ENCODE measurements at regions not wholly inside any gene's neighbourhood (a gene's known extent, or its start where the extent isn't known, plus 50 kb on each side); places are given as distances from the start of the nearest gene placed in this dataset.

GRCh38 chr7:155999631-156000489 is 187.6 kb upstream of the SHH start:
- TF ChIP-seq ZNF274 (IDR thresholded peaks at IDR 0.05; ENCODE audit: low read depth, low read length) (no peak), YY1 (IDR thresholded peaks at IDR 0.05; ENCODE audit: insufficient read depth, insufficient read length) (no peak)
